ENCODE measurements at regions not wholly inside any gene's neighbourhood (a gene's known extent, or its start where the extent isn't known, plus 50 kb on each side); places are given as distances from the start of the nearest gene placed in this dataset.

- TF ChIP-seq POLR2AphosphoS5 (IDR thresholded peaks at IDR 0.05; ENCODE audit: low read depth, low read length) = no peak
- no peak for TF ChIP-seq POLR2A (IDR thresholded peaks at IDR 0.05; ENCODE audit: low read depth, low read length)
- no peak for TF ChIP-seq SPI1 (IDR thresholded peaks at IDR 0.05; ENCODE audit: low read depth, low read length)
- no peak for TF ChIP-seq TAF1 (IDR thresholded peaks at IDR 0.05; ENCODE audit: low read depth, low read length)
These were observed 95.2 kb downstream of the TRIB2 start for GRCh38 chr2:12811916-12812315.
